ENCODE measurements at regions not wholly inside any gene's neighbourhood (a gene's known extent, or its start where the extent isn't known, plus 50 kb on each side); places are given as distances from the start of the nearest gene placed in this dataset.

DNA sequence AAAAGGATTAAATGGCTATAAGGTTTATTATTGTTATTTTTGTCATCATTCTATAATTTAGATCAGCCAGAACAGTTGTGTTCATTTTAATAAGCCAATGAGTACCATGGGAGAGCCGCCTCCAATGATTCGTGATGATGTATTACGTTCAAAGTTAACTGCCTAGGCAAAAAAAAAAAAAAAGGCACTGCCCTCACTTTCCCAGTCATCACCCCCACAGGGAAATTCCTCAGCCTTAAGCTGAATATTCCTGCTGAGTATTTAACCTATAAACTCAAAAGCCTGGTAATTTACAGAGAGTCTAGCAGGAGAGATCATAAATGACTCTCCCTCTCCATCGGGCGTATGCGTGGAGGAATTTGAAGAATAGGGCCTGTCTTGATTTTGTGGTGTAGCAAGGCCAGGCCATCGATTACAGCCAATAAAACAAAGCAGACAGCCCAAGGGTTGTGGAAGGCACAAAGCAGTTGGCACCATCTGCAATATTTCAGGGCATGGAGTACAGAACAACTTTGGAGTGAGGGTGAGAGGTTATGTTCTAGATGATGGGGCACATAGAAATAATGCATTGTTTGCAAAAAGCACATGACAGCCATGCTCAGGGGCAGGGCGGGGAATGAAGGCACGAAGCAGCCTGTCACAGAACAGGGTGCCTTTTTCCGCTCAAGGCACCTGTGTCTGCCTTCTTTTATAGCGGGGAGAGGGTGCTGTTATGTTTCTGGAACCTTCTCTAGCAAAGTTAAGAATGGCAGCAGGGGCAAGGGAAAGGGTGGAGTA, 138.2 kb upstream of the DTNBP1 start:
- TF ChIP-seq, protein P1, sequence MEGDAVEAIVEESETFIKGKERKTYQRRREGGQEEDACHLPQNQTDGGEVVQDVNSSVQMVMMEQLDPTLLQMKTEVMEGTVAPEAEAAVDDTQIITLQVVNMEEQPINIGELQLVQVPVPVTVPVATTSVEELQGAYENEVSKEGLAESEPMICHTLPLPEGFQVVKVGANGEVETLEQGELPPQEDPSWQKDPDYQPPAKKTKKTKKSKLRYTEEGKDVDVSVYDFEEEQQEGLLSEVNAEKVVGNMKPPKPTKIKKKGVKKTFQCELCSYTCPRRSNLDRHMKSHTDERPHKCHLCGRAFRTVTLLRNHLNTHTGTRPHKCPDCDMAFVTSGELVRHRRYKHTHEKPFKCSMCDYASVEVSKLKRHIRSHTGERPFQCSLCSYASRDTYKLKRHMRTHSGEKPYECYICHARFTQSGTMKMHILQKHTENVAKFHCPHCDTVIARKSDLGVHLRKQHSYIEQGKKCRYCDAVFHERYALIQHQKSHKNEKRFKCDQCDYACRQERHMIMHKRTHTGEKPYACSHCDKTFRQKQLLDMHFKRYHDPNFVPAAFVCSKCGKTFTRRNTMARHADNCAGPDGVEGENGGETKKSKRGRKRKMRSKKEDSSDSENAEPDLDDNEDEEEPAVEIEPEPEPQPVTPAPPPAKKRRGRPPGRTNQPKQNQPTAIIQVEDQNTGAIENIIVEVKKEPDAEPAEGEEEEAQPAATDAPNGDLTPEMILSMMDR (IDR thresholded peaks at IDR 0.05; ENCODE audit: borderline replicate concordance, insufficient read depth, low read depth, low read length): no peak
- no peak overlapping the region for H3K4me3 ChIP-seq (ENCODE audit: low read depth, low read length)

DNA sequence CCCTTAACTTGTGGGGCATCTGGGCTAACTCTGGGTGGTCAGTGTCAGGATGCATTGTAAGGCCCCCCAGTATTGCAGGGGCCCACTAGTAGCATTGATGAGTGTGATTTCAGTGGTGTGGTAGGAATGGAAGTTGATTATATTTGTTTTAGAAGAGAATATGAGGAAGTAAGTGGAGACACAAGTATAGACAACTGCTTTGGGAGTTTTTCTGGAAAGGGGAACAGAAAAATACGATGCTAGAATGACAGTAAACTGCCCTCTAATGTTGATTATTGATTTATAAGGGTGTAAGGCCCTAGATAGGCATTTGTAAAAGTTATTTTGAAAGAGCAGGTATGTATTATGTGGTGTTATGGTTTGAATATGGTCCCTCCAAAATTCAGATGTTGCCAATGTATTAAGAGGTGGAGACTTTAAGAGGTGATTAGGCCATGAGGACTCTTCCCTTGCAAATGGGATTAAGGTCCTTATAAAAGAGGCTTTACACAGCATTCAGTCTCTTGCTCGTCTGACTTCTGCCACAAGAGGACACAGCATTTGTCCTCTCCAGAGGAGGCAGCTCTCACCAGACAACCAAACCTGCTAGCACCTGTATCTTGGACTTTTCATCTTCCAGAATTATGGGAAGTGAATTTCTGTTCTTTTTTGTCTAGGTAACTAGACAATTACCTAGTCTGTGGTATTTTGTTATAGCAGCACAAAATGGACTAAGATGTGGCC, 135.9 kb upstream of the DTNBP1 start:
- TF ChIP-seq, protein P1 (IDR thresholded peaks at IDR 0.05; ENCODE audit: borderline replicate concordance, insufficient read depth, low read depth, low read length): no peak
- H3K4me3 ChIP-seq (ENCODE audit: low read depth, low read length): no peak overlapping the region

DNA sequence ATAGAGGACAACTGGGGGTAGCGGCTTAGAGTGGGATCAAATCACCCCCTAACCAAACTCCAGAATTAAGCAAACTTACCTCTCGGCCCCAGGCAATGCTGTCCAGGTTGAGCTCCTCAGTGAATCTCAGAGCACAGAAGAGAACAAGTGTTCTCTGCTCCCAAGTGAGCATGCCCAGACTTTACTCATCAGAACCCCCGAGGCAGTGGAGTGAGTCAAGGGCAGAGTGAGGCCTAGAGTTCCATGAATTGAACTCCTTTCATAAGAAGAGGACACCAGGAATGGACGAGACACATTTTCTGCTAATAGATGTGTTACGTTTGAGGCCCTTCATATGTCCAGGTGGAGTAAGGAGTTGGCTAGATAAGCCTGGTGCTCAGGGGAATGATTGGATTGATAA, 134.0 kb upstream of the DTNBP1 start:
- TF ChIP-seq, protein P1 (IDR thresholded peaks at IDR 0.05; ENCODE audit: borderline replicate concordance, insufficient read depth, low read depth, low read length): no peak
- H3K4me3 ChIP-seq (ENCODE audit: low read depth, low read length): no peak overlapping the region

DNA sequence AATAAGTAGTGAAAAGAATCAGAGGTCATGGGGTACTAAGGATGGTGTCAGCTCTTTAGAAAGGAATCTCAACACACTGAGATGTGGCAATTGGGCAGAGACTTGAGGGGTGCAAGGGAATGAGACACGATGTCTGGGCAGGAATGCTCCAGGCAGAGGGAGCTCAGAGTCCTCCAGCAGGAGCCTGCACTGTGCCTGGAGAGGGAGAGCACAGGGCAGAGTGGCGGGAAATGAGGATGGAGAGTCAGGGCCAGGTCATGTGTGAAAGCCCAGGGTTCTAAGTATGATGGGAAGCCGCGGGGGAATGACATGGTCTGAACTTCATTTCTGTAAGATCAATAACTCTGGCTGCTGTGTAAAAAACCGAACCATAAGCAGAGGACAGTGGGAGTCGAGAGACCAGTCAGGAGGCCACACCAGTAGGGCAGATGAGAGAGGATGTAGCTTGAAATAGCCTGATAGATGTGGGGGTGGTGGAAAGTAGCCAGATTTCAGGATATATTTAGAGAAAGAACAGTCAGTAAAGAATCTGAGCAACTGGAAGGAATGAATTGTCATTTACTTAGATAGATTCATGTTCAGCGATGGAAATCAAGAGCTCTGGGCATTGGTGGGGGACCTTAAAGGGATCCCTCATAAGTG, 133.4 kb upstream of the DTNBP1 start:
- TF ChIP-seq, protein P1 (IDR thresholded peaks at IDR 0.05; ENCODE audit: borderline replicate concordance, insufficient read depth, low read depth, low read length): no peak
- H3K4me3 ChIP-seq (ENCODE audit: low read depth, low read length): no peak overlapping the region

DNA sequence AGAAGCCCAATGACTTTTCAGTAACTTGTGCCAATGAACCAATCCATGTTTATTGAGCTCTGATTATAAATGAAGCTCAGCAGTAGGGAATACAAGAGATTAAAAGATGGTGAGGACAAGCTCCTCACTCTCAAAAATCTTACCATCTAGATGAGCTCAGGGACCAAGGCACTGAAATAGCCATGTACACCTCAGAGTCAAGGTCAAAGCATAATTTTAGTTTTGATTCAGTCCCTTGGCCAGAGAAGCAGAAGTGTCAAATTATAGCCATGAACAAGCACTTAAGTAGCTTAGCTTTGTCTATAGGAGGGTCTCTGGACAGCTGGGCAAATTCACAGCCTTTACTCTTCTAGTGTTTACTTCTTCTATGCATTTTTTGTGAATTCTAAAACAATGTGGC, 131.0 kb upstream of the DTNBP1 start:
- TF ChIP-seq, protein P1 (IDR thresholded peaks at IDR 0.05; ENCODE audit: borderline replicate concordance, insufficient read depth, low read depth, low read length): no peak
- no peak overlapping the region for H3K4me3 ChIP-seq (ENCODE audit: low read depth, low read length)

DNA sequence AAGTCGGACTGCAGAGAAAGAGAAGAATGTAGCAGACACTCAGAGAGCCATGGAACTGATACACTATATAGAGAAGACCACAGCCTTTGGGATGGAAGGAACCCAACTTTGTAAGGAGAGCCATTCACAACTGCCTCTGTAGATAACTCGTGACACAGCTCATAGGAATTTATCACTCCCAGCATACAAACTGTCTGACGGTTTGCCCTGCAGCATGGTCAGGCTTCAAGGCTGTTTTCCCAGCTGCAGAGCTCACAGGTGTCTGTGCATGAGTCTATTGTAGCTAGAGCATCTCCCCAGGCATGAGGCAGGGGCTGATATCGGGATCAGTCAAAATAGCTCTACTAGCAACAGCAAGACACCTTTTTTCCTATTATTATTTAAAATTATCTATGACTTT, 130.5 kb upstream of the DTNBP1 start:
- TF ChIP-seq, protein P1 (IDR thresholded peaks at IDR 0.05; ENCODE audit: borderline replicate concordance, insufficient read depth, low read depth, low read length): no peak
- H3K4me3 ChIP-seq (ENCODE audit: low read depth, low read length): no peak overlapping the region

Data from GM12875 (cell line).